ENCODE measurements at regions not wholly inside any gene's neighbourhood (a gene's known extent, or its start where the extent isn't known, plus 50 kb on each side); places are given as distances from the start of the nearest gene placed in this dataset.

- no peak overlapping the region for H3K4me3 ChIP-seq
- CTCF ChIA-PET (ENCODE audit: low intra/inter-chr PET ratio) = no interaction called here
- no peak for FAIRE-seq
These were observed 231.1 kb upstream of the IL12A start for GRCh38 chr3:159757341-159758060.

More at GRCh38 chr3:159757341-159758060, 231.1 kb upstream of the IL12A start:
- in situ Hi-C loops (cut with MboI) (no loop called here), intact Hi-C loops (cut with micrococcal nuclease) (no loop called here)
- Histone ChIP-seq H3K9me1 (ENCODE audit: control insufficient read depth, insufficient read depth, low read length) (no peaks in the 10 kb centered on the region), H3K9ac (ENCODE audit: insufficient read depth in 1 of 2, low read depth in 2 of 2, low read length in 2 of 2) (no peak overlapping the region), H3K79me2 (ENCODE audit: control insufficient read depth, insufficient read depth, low read length) (no peaks in the 10 kb centered on the region), H3K36me3 (ENCODE audit: control insufficient read depth, insufficient read depth, low read length) (no peaks in the 10 kb centered on the region), H3K4me2 (ENCODE audit: insufficient read depth, low read length) (no peak overlapping the region), H3K4me1 (replicated peaks in 1 of 2; ENCODE audit: control insufficient read depth in 2 of 2, insufficient read depth in 2 of 2, low read length in 2 of 2) (no peaks in the 10 kb centered on the region), H3K27me3 (ENCODE audit: control insufficient read depth in 2 of 2, insufficient read depth in 2 of 2, low read length in 2 of 2) (no peaks in the 10 kb centered on the region), H4K20me1 (replicated peaks; ENCODE audit: control insufficient read depth, insufficient read depth, low read length) (no peaks in the 10 kb centered on the region), H3K27ac (ENCODE audit: extremely low read depth, low read depth, low read length) (no peak overlapping the region), H2AFZ (ENCODE audit: low read depth, low read length) (no peak overlapping the region), H3K9me3 (replicated peaks; ENCODE audit: control insufficient read depth, insufficient read depth, low read depth, low read length) (no peaks in the 10 kb centered on the region)
- no peak for TF ChIP-seq RBM22 (IDR thresholded peaks at IDR 0.05; ENCODE audit: low read depth, low read length, poor library complexity, severe bottlenecking)
- no peak for TF ChIP-seq ILK (tag; IDR thresholded peaks at IDR 0.05; ENCODE audit: borderline replicate concordance, low read depth)
- TF ChIP-seq SOX6 (IDR thresholded peaks at IDR 0.05) = no peak
- TF ChIP-seq ARHGAP35 (IDR thresholded peaks at IDR 0.05; ENCODE audit: partially characterized antibody) = no peak
- no peak for TF ChIP-seq MXD1 (CRISPR knock-in tag; IDR thresholded peaks at IDR 0.05; ENCODE audit: borderline replicate concordance, poor library complexity, severe bottlenecking)
- TF ChIP-seq JUNB (CRISPR knock-in tag; conservative IDR thresholded peaks at IDR 0.05) = no peak
- TF ChIP-seq CBX1 (IDR thresholded peaks at IDR 0.05; ENCODE audit: low read depth) = no peak
- TF ChIP-seq POLR2G (IDR thresholded peaks at IDR 0.05; ENCODE audit: low read depth, low read length) = no peak
- TF ChIP-seq PHF8 (IDR thresholded peaks at IDR 0.05; ENCODE audit: borderline replicate concordance, low read length) = no peak
- no peak for TF ChIP-seq ZNF79 (CRISPR knock-in tag; IDR thresholded peaks at IDR 0.05; ENCODE audit: low read depth)
- TF ChIP-seq POLR2B (IDR thresholded peaks at IDR 0.05; ENCODE audit: low read depth, partially characterized antibody) = no peak
- 2% methylated on average over 5 of the region's 5 CpGs for WGBS (ENCODE audit: insufficient coverage, low coverage, missing lambda C conversion rate)
- ATAC-seq (no peak), DNase-seq (ENCODE audit: extremely low read depth in 1 of 4, low spot score in 3 of 4) (no peak)
- POLR2A ChIA-PET = no interaction called here
- no TSS peak for BruUV-seq (replicated peaks)
